HepG2 (cell line): ENCODE measurements at regions not wholly inside any gene's neighbourhood (a gene's known extent, or its start where the extent isn't known, plus 50 kb on each side); places are given as distances from the start of the nearest gene placed in this dataset.

Experiments
- ATAC-seq: fragments of 200-7000 bp; cut with Tn5 transposase; 3 replicates; pipeline ENCODE4 v1.9.1; 2020; ENCODE audit warnings: mild to moderate bottlenecking, moderate library complexity
- BruUV-seq: library from RNA; stranded (reverse); fragments of 400-500 nt; replicated peaks from 2 replicates; lab custom pipeline; 2021; lab: Mats Ljungman, UMichigan
- CTCF ChIA-PET: fragments of 300-600 bp; formaldehyde crosslinking; extraction: SDS; loops from one replicate; lab custom pipeline; 2021; ENCODE audit warnings: low total read pairs, inconsistent platforms, low intra/inter-chr PET ratio; lab: Yijun Ruan, JAX
- POLR2A ChIA-PET: fragments of 350-600 bp; sonication (Branson Sonifier 250); formaldehyde crosslinking; loops from one replicate; lab custom pipeline; 2020; ENCODE audit warnings: antibody characterized with exemption, inconsistent platforms; lab: Yijun Ruan, JAX
- DNase-seq: peaks from one replicate; pipeline ENCODE4 v3.0.0-alpha.2; 2015; ENCODE audit warnings: low spot score
- FAIRE-seq: peaks from 3 replicates; lab custom pipeline; 2011; peaks lifted over from hg19 to GRCh38; lab: Jason Lieb, UNC
- H2AFZ ChIP-seq: one replicate; pipeline ENCODE4 v1.6.1; 2011; ENCODE audit warnings: low read length, inconsistent platforms
- H3K27ac ChIP-seq: fragments of 300-600 bp; 3 replicates; pipeline ENCODE4 v1.8.0; 2011; ENCODE audit warnings: mixed run types, mild to moderate bottlenecking, mixed read lengths, low read length, inconsistent platforms; ENCODE audit not compliant: insufficient read depth; ENCODE audit errors: extremely low read length
- H3K27me3 ChIP-seq, 2 experiments: fragments of 200-600 bp in 1 of 2; 2 replicates in 1 of 2; 3 replicates in 1 of 2; pipeline versions ENCODE4 v1.6.0 to v1.8.0; 2011; ENCODE audit warnings: low read length in 2 of 2, mild to moderate bottlenecking in 2 of 2, moderate library complexity in 2 of 2, inconsistent platforms in 1 of 2; ENCODE audit not compliant: insufficient read depth in 2 of 2, control insufficient read depth in 1 of 2
- H3K36me3 ChIP-seq, 2 experiments: fragments of 200-600 bp in 1 of 2; replicated peaks in 1 of 2; 2 replicates in 1 of 2; 3 replicates in 1 of 2; pipeline versions ENCODE4 v1.5.1 to v1.8.0; 2011; ENCODE audit warnings: low read length in 2 of 2, inconsistent platforms in 1 of 2; ENCODE audit not compliant: insufficient read depth in 2 of 2, control insufficient read depth in 1 of 2
- H3K4me1 ChIP-seq: 2 replicates; pipeline ENCODE4 v1.5.1; 2012; ENCODE audit warnings: low read length, inconsistent platforms; ENCODE audit not compliant: insufficient read depth
- H3K4me2 ChIP-seq: 2 replicates; pipeline ENCODE4 v1.6.0; 2011; ENCODE audit warnings: low read depth, low read length, inconsistent platforms
- H3K4me3 ChIP-seq, 3 experiments: fragments of 200-600 bp in 1 of 3; sonication (generic), shearing (Covaris generic) in 1 of 3; replicated peaks in 1 of 3; 2 replicates each; pipeline ENCODE4 v1.5.1; 2011 to 2016; ENCODE audit warnings: low read length in 3 of 3, inconsistent platforms in 2 of 3, low read depth in 2 of 3, mild to moderate bottlenecking in 2 of 3, control low read depth in 1 of 3, mixed read lengths in 1 of 3; ENCODE audit not compliant: insufficient read depth in 1 of 3
- H3K79me2 ChIP-seq: one replicate; pipeline ENCODE4 v1.6.1; 2011; ENCODE audit warnings: low read length, inconsistent platforms; ENCODE audit not compliant: insufficient read depth
- H3K9ac ChIP-seq: 2 replicates; pipeline ENCODE4 v1.6.0; 2011; ENCODE audit warnings: mild to moderate bottlenecking, low read depth, low read length, inconsistent platforms; ENCODE audit not compliant: insufficient read depth
- H3K9me3 ChIP-seq: 2 replicates; pipeline ENCODE4 v1.5.1; 2012; ENCODE audit warnings: mild to moderate bottlenecking, low read length
- H4K20me1 ChIP-seq: 2 replicates; pipeline ENCODE4 v1.6.0; 2011; ENCODE audit warnings: inconsistent platforms, mild to moderate bottlenecking, low read length, moderate library complexity; ENCODE audit not compliant: insufficient read depth
- GABPA ChIP-seq, 2 experiments: IDR thresholded peaks; 2 replicates each; pipeline ENCODE4 v1.6.1; 2011 to 2016; ENCODE audit warnings: low read depth in 2 of 2, low read length in 1 of 2, missing biosample characterization in 1 of 2, missing genetic modification characterization in 1 of 2
- STAG1 ChIP-seq: sonication (generic); formaldehyde crosslinking; IDR thresholded peaks from 2 replicates; pipeline ENCODE4 v1.4.0; 2020; ENCODE audit warnings: missing genetic modification reagents
- TERF1 ChIP-seq: sonication (generic); formaldehyde crosslinking; IDR thresholded peaks from 2 replicates; pipeline ENCODE4 v1.8.0; 2022; ENCODE audit warnings: mild to moderate bottlenecking, missing genetic modification reagents, moderate library complexity
- ZBED4 ChIP-seq: sonication (generic); formaldehyde crosslinking; IDR thresholded peaks from 2 replicates; pipeline ENCODE4 v1.4.0; 2020; ENCODE audit warnings: missing genetic modification reagents, borderline replicate concordance
- ZNF512 ChIP-seq: sonication (generic); formaldehyde crosslinking; IDR thresholded peaks from 2 replicates; pipeline ENCODE4 v1.4.0; 2020; ENCODE audit warnings: mild to moderate bottlenecking, missing genetic modification reagents
- WGBS: methylation state at CpG from one replicate; pipeline ENCODE4 v1.1.6; 2017; ENCODE audit warnings: low lambda C conversion rate; 5-methylcytosine and 5-hydroxymethylcytosine counted together
- in situ Hi-C: cut with HindIII; loops from 2 replicates; pipeline ENCODE4 v1.10.0; 2017; ENCODE audit warnings: low pct_unique_long_range_greater_than_20kb; ENCODE audit not compliant: extremely low pct_ligation_motif_present
- intact Hi-C: fragments of 100-400 bp; cut with micrococcal nuclease; formaldehyde crosslinking; loops from one replicate; pipeline ENCODE4 v1.10.0; 2022; ENCODE audit not compliant: unreplicated experiment

GRCh38 chr7:41280491-41280890, 422.4 kb downstream of the INHBA start:
- ChIA-PET CTCF (no interaction called here), POLR2A (no interaction called here)
- H2AFZ ChIP-seq: no peak overlapping the region
- no peak for TF ChIP-seq TERF1 (CRISPR knock-in tag)
- TF ChIP-seq STAG1 (CRISPR knock-in tag): no peak
- TF ChIP-seq ZBED4 (CRISPR knock-in tag): no peak
- TF ChIP-seq GABPA (IDR thresholded peaks at IDR 0.05; ENCODE audit: low read depth, low read length): no peak
- TF ChIP-seq GABPA (CRISPR knock-in tag; IDR thresholded peaks at IDR 0.05; ENCODE audit: low read depth): no peak
- no peak for TF ChIP-seq ZNF512 (CRISPR knock-in tag)
- no peaks in the 10 kb centered on the region for H3K27me3 ChIP-seq
- H3K4me2 ChIP-seq: no peak overlapping the region
- H3K9ac ChIP-seq: no peak overlapping the region
- no TSS peak for BruUV-seq
- intact Hi-C loops: no loop called here
- DNase-seq (no peak), ATAC-seq (no peak), FAIRE-seq (no peak)
- no peaks in the 10 kb centered on the region for H4K20me1 ChIP-seq
- H3K4me1 ChIP-seq: no peaks in the 10 kb centered on the region
- H3K27ac ChIP-seq: no peak overlapping the region
- WGBS: 29% methylated on average over 5 of the region's 5 CpGs
- no peaks in the 10 kb centered on the region for H3K79me2 ChIP-seq
- in situ Hi-C loops: no loop called here
- H3K36me3 ChIP-seq: no peaks in the 10 kb centered on the region
- no peak overlapping the region for H3K4me3 ChIP-seq
- no peaks in the 10 kb centered on the region for H3K9me3 ChIP-seq
